Stimulated activated naive CD8-positive, alpha-beta T cell treated with anti-CD3 and anti-CD28 coated beads, Interleukin-15, amount 100 ng/mL, for 72 hours (primary cell): ENCODE measurements at regions not wholly inside any gene's neighbourhood (a gene's known extent, or its start where the extent isn't known, plus 50 kb on each side); places are given as distances from the start of the nearest gene placed in this dataset.
A peak's percentile ranks its signal among the peaks of the same experiment; 100 is the strongest.
"Not testable (repeated sequence)": the region's sequence is repeated elsewhere in the genome, so short reads cannot be mapped to it uniquely, and the experiment has no call there.

ENCODE experiments used
- ATAC-seq: fragments of 150-1000 bp; cut with Tn5 transposase; 2 replicates; pipeline ENCODE4 v1.10.0; 2021; ENCODE audit warnings: mild to moderate bottlenecking, moderate library complexity
- DNase-seq, 2 donors: peaks; one replicate each; pipeline ENCODE4 v3.0.0; 2021 to 2022
- H3K27ac Mint-ChIP-seq, 2 donors: one replicate each; pipeline ENCODE4 v1.8.0; 2022; ENCODE audit warnings: mild to moderate bottlenecking in 2 of 2, mixed read lengths in 2 of 2, moderate library complexity in 2 of 2
- H3K27me3 Mint-ChIP-seq: one replicate; pipeline ENCODE4 v1.8.0; 2022; ENCODE audit warnings: mixed read lengths
- H3K4me1 Mint-ChIP-seq: one replicate; pipeline ENCODE4 v1.8.0; 2022; ENCODE audit warnings: mild to moderate bottlenecking, mixed read lengths
- H3K4me3 Mint-ChIP-seq, 2 donors: one replicate each; pipeline ENCODE4 v1.8.0; 2022; ENCODE audit warnings: mild to moderate bottlenecking in 2 of 2, mixed read lengths in 2 of 2, moderate library complexity in 1 of 2
- H3K9me3 Mint-ChIP-seq, 2 donors: one replicate each; pipeline ENCODE4 v1.8.0; 2022; ENCODE audit warnings: mixed read lengths in 2 of 2

DNA sequence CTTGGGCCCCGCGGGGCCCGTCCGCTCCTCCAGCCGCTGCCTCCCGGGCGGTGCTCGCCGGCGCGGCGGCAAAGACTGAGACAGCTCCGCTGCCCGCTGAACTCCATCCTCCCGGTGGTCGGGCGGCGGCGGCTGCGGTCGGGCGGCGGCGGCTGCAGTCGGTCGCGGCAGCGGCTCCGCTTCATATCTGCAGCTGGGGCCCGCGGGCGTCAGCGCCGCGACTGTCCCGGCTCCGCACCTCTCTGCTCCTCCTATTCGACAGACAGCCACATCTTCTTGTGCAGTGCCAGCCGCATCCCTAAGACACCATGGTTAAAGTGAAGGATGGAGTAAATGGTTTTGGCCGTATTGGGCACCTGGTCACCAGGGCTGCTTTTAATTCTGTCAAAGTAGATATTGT lies 212.1 kb upstream of the KCNK2 start:
- not testable (repeated sequence) for H3K4me3 Mint-ChIP-seq, ATAC-seq, DNase-seq, H3K9me3 Mint-ChIP-seq, H3K4me1 Mint-ChIP-seq, H3K27ac Mint-ChIP-seq, H3K27me3 Mint-ChIP-seq

DNA sequence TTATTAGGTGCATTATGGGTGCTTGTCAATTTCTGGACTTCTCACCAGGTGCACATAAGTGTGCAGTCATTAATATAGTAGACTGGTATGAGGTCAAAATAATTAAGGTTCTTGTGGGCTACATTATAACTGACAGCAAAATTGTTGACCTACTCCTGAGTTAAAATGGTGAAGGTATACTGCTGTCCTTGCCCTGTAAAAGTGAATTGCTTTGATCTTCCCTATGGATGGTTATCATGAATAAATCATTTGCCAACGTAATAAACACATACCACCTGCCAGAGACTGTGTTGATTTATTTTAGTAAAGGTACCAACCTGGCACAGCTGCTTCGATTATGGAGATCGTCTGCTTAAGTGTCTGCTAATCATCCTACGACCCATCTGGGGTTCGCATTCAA lies 201.6 kb upstream of the KCNK2 start:
- Mint-ChIP-seq H3K27me3 (no peaks in the 10 kb centered on the region), H3K4me3 (no peak overlapping the region)

DNA sequence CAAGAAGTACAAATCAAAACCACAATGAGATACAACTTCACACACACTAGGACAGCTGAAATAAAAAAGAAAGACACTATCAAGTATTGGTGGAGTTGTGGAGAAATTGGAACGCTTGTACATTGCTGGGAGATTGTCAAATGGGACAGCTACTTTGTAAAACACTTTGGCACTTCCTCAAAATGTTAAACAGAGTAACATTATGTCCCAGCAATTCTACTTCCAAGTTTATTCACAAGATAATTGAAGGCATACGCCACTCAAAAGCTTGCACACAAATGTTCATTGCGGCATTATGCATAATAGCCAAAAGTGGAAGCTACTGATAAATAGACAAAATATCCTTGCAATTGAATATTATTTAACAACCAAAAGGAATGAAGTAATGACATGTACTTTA lies 199.9 kb upstream of the KCNK2 start:
- no peak overlapping the region for H3K4me3 Mint-ChIP-seq
- H3K27ac Mint-ChIP-seq: no peak overlapping the region
- H3K9me3 Mint-ChIP-seq: peaks cover 6 to 18% of the 10 kb centered on the region in 2 donors
- ATAC-seq (no peak), DNase-seq (no peak)
- H3K4me1 Mint-ChIP-seq: no peaks in the 10 kb centered on the region
- H3K27me3 Mint-ChIP-seq: no peaks in the 10 kb centered on the region

More for the DNA sequence above, 201.6 kb upstream of the KCNK2 start:
- no peak for DNase-seq
- no peak overlapping the region for H3K27ac Mint-ChIP-seq
- peaks cover 6 to 7% of the 10 kb centered on the region in 2 donors for H3K9me3 Mint-ChIP-seq
- ATAC-seq: no peak
- no peaks in the 10 kb centered on the region for H3K4me1 Mint-ChIP-seq

DNA sequence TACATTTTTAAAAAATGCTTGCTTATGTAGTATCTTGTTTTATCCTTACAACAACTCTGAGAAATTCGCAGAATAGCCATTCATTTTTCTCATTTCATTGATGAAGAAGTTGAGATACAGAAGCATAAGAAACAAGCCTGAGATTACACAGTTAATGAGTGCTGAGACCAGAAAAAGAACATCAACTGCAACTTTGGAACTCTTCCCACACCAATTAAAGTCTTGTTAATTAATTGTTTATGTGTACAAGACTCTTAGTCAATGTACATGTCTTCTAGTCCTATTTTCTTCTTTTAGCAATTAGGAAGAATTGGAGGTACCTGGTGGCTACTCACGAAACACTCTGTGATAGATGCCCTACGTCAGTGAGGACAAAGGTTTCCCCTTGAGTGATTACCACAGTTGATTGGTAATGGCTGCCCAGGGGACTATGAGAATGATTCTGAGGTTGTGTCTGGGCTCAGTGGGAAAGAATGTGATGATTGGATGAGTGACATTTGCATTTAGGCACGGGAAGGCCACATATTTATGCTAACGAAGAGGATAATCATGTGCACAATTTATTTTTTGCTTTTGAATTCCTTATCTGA lies 187.4 kb upstream of the KCNK2 start:
- Mint-ChIP-seq H3K4me3 (no peak overlapping the region), H3K27me3 (no peaks in the 10 kb centered on the region), H3K9me3 (no peaks in the 10 kb centered on the region), H3K4me1 (no peaks in the 10 kb centered on the region), H3K27ac (no peak overlapping the region)
- DNase-seq (no peak), ATAC-seq (no peak)

DNA sequence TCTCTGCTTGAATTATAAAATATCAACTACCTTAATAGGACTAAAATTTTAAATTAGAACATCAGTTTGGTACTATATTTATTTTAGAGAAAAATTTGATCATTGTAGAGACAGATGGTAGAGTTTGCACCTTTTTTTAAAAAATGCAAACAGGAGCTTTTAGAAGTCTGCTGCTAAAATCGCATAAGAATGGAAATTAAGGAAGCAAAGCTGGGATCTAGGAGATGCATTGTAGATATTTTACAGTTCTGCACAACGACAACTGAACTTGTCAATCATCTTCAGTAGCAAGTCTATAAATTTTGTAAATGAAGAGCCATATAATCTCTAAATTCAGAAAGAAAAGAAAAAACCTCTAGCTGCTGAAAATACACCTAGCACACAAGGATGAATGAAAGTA lies 185.6 kb upstream of the KCNK2 start:
- peak overlapping the region in 1 of 2 donors; percentile 6 for H3K27ac Mint-ChIP-seq
- H3K9me3 Mint-ChIP-seq: no peaks in the 10 kb centered on the region
- no peaks in the 10 kb centered on the region for H3K27me3 Mint-ChIP-seq
- H3K4me1 Mint-ChIP-seq: no peaks in the 10 kb centered on the region
- H3K4me3 Mint-ChIP-seq: no peak overlapping the region
- ATAC-seq (no peak), DNase-seq (no peak)

DNA sequence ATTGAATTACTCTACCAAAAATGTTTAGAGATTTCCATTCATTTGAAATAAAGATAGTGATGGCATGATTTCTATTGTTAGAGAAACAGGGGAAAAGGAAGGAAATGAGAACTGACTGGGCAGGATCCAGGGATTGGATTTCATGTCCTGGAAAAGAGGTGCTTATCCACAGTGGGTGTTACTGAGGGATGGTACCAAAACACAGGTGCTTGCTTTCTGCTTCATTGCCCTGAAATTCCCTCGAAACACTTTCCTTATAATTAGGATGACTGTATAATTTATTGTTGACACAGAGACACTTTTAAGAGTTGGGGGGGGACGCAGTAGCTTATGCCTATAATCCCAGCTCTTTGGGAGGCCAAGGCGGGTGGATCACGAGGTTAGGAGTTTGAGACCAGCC lies 185.0 kb upstream of the KCNK2 start:
- no peak overlapping the region for H3K4me3 Mint-ChIP-seq
- no peak for DNase-seq
- H3K27ac Mint-ChIP-seq: no peak overlapping the region
- H3K27me3 Mint-ChIP-seq: peaks cover 2% of the 10 kb centered on the region
- no peak for ATAC-seq
- H3K9me3 Mint-ChIP-seq: no peaks in the 10 kb centered on the region
- no peaks in the 10 kb centered on the region for H3K4me1 Mint-ChIP-seq

DNA sequence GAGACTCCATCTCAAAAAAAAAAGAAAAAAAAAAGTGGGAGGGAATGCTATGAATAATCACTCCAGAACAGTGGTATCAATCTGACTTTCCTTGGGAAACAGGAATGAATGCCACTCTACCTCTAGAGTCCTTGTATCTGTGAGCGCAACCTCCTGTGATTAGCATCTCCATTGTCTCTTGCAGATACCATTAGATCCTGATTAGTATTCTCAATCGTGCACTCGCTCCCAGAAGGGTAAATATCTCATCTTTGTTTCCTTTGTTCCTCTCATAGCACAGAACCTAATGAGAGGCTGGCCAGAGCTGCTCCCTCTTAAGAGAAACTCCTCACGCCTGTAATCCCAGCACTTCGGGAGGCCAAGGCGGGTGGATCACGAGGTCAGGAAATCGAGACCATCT lies 184.4 kb upstream of the KCNK2 start:
- H3K9me3 Mint-ChIP-seq: no peaks in the 10 kb centered on the region
- H3K4me1 Mint-ChIP-seq: no peaks in the 10 kb centered on the region

DNA sequence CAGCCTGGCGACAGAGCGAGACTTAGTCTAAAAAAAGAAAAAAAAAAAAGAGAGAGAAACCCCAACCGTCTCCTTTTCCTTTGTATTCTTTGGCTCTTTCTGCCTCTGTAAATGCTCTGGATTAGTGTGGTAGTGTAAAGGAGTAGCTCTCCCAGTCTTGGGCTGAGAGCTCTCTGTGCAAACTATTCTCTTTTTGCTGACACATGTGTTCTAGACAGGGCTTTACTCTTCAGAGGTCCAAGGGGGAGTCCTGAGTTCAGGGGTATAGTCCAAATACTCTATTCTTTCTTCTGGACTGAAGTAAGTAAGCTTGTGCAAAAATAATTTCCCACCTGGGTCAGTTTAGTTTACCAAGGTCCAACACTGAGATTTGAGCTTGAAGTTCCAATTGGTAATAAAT lies 183.8 kb upstream of the KCNK2 start:
- ATAC-seq (no peak), DNase-seq (no peak)
- Mint-ChIP-seq H3K27ac (no peak overlapping the region), H3K27me3 (peaks cover 6% of the 10 kb centered on the region), H3K9me3 (no peaks in the 10 kb centered on the region), H3K4me3 (no peak overlapping the region), H3K4me1 (no peaks in the 10 kb centered on the region)

More for the DNA sequence above, 184.4 kb upstream of the KCNK2 start:
- H3K27me3 Mint-ChIP-seq: peaks cover 6% of the 10 kb centered on the region
- ATAC-seq (no peak), DNase-seq (no peak)
- H3K27ac Mint-ChIP-seq: no peak overlapping the region
- no peak overlapping the region for H3K4me3 Mint-ChIP-seq

DNA sequence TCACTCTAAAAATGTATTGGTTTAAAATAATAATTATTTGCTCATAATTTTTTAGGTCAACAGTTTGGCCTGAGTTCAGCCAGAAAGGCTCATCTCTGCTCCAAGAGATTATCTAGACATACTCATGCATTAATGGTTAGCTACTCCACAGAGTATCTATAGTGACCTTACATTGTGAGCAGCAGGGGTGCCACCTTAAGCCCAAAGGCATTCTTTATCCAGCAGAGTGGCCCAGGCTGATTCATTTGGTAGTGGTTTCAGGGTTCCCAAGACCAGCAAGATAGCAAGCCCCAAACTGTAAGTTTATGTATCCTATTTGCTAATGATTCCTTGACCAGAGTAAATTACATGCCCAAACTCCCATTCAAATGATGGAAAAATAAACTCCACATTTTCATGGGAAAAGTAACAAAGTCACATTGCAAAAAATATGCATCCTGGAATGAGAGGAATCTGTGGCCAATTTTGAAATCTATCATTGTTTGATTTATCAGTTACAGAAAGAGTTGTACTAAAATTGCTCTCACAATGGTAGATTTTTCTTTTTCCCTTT lies 182.6 kb upstream of the KCNK2 start:
- Mint-ChIP-seq H3K9me3 (no peaks in the 10 kb centered on the region), H3K4me3 (no peak overlapping the region), H3K27ac (no peak overlapping the region), H3K4me1 (no peaks in the 10 kb centered on the region), H3K27me3 (peaks cover 6% of the 10 kb centered on the region)
- no peak for ATAC-seq
- DNase-seq: no peak

DNA sequence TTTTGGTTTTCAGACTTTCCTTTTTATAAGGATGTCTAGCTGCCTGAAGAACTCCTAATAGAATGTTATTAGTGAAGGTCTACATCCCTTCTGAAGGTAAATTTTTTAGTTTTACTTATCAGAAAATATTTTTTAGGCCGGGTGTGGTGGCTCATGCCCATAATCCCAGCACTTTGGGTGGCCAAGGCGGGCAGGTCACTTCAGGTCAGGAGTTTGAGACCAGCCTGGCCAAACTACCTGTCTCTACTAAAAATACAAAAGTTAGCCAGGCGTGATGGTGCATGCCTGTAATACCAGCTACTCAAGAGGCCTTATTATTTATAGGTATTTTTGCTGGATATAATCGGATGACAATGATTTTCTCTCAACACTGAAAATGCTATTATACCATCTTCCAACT lies 181.9 kb upstream of the KCNK2 start:
- DNase-seq: no peak
- H3K27ac Mint-ChIP-seq: no peak overlapping the region

DNA sequence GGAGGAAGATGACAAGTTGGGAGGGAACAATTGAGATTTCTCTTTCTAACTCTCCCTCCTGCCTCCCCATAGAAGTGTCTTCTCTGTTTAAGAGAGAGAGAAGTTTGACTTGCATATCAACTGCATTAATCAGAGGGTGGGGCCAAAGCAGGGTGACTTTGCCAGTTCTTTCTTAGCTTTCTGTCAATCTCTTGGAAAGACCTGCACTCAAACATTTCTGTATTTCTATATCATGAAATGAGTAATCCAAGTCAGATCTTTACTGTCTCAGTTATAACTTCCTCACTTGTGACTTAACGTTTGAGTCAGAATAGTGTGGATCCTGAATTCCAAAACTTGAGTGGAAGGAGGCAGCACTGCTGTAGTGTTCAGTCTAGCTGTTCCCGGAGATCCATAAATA lies 180.8 kb upstream of the KCNK2 start:
- peaks cover 6% of the 10 kb centered on the region for H3K27me3 Mint-ChIP-seq
- peak overlapping the region in 1 of 2 donors; percentile 33 for H3K27ac Mint-ChIP-seq
- ATAC-seq: no peak
- no peak overlapping the region for H3K4me3 Mint-ChIP-seq
- no peaks in the 10 kb centered on the region for H3K4me1 Mint-ChIP-seq
- DNase-seq: no peak
- no peaks in the 10 kb centered on the region for H3K9me3 Mint-ChIP-seq

More for the DNA sequence above, 181.9 kb upstream of the KCNK2 start:
- H3K27me3 Mint-ChIP-seq: peaks cover 6% of the 10 kb centered on the region
- no peak for ATAC-seq
- H3K9me3 Mint-ChIP-seq: no peaks in the 10 kb centered on the region
- no peaks in the 10 kb centered on the region for H3K4me1 Mint-ChIP-seq
- no peak overlapping the region for H3K4me3 Mint-ChIP-seq

DNA sequence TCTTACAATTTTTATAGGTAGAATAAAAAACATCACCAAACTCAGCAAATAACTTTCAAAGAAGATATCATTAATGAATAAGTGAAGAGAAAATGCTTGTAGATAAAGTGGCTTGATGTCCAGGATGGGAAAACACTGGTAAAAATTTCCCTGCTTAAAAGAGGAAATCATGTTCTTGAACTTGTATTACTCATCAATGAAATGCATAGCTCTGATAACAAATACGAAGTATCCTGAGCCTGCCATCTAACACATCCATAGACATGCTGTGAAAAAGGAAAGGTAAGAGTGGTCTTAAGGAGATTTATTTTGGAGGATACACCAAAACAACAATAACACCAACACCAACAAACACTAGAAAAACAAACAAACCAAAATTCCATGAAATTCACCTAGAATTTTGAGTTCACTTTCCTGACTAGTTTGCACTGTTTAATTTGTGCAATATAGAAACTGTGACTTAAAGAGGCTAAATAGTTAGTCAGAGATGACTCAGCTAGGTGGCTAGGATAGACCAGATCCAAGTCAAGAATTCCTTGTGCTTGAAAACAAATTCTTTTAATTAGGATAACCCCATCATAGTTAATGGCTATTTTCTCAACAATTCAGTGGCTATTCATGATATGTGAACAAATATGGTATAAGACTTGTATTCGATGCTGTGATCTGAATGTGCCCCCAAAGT lies 179.8 kb upstream of the KCNK2 start:
- DNase-seq (no peak), ATAC-seq (no peak)
- Mint-ChIP-seq H3K27ac (no peak overlapping the region), H3K9me3 (no peaks in the 10 kb centered on the region), H3K4me1 (no peaks in the 10 kb centered on the region), H3K4me3 (no peak overlapping the region), H3K27me3 (peaks cover 6% of the 10 kb centered on the region)

DNA sequence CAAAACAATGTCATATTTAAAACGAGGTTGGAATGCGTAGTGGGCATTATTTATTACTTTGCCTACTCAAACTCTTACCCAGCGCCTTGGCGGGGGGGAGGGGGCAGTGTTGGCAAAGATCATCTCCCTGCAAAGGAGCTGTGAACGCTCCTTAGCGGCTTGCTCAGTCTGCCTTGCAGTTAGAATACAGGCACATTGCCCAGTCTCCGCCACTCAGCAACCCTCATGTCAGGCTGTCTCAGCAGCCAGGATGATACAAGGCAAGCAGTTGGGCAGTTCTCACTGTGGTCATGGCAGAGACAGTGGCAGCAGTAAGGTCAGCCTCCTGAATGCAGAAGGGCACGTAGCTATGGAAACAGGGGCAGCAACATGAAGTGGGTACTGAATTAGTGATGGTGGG lies 170.4 kb upstream of the KCNK2 start:
- peaks cover 2% of the 10 kb centered on the region for H3K27me3 Mint-ChIP-seq
- H3K9me3 Mint-ChIP-seq: peaks cover 0 to under 1% of the 10 kb centered on the region in 2 donors
- no peak overlapping the region for H3K27ac Mint-ChIP-seq
- DNase-seq (no peak), ATAC-seq (no peak)
- H3K4me1 Mint-ChIP-seq: no peaks in the 10 kb centered on the region
- H3K4me3 Mint-ChIP-seq: no peak overlapping the region

DNA sequence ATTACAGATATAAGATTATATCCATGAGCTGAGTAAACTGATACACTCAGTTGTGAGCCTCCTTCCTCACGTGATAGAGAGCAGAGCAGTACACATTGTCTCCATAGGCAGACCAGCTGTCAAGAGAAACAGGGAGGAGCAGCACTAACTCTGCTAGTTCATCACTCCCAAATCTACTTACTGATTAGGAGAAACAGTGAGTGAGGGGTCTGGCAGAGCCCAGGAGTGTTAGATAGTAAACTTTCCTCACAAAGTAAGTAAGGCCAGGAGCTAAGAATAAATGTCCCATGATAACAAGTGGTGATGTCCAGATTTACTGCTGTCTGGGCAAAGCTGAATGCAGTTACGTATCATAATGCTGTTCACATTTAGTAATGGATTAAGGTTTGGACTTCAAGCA lies 168.6 kb upstream of the KCNK2 start:
- no peak overlapping the region for H3K4me3 Mint-ChIP-seq
- no peak overlapping the region for H3K27ac Mint-ChIP-seq
- peaks cover 0 to 4% of the 10 kb centered on the region in 2 donors for H3K9me3 Mint-ChIP-seq
- no peak for DNase-seq
- no peaks in the 10 kb centered on the region for H3K4me1 Mint-ChIP-seq
- no peak for ATAC-seq
- H3K27me3 Mint-ChIP-seq: peaks cover 8% of the 10 kb centered on the region

DNA sequence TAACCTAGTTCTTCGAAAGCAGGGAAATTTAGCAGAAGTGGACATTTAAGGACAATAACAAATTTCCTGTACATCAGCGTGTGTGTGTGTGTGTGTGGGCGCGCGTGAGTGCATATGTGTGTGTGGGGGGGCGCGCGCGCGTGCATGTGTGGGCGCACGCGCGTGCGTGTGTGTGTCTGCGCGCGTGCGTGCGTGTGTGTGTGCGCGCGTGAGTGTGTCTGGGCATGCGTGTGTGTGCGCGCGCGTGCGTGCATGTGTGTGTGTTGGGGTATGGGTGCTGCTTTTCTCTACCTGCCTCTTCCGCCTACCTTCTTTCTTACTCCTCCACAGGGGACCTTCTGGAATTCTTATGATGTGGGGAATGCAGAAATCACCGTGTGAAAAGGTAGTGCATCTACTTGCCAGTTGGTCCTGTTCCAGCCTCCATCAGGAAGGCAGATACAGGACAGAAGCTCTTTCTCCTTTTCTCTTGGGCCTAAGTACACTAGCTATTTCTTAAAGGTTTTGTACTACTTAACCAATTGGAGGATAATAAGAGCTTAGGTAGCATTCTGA lies 165.4 kb upstream of the KCNK2 start:
- Mint-ChIP-seq H3K4me3 (no peak overlapping the region), H3K27me3 (peaks cover 8% of the 10 kb centered on the region), H3K27ac (peak overlapping the region in 1 of 2 donors; percentile 27), H3K4me1 (no peaks in the 10 kb centered on the region), H3K9me3 (peaks cover 0 to 4% of the 10 kb centered on the region in 2 donors)
- ATAC-seq (no peak), DNase-seq (no peak)

DNA sequence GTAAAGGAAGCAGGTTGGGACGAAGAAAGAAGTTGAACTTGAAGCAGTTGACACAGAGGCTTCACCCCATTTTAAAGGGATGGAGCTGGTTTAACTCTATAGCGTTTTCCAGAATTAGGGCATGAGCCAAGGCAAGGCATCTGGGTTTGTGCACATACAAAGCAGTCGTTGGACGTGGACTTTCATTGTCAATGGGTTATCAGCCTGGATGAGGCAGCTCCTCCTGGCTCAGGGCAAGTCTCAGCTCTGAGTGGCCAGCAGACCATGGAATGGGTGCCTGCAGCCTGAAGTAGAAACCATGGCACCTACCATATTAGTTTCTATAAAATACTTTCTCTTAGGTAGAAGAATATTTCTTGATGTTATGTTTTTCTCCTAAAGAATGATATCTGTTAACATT lies 163.8 kb upstream of the KCNK2 start:
- ATAC-seq: no peak
- Mint-ChIP-seq H3K27me3 (peaks cover 8% of the 10 kb centered on the region), H3K4me1 (no peaks in the 10 kb centered on the region), H3K27ac (no peak overlapping the region), H3K9me3 (peaks cover 0 to 4% of the 10 kb centered on the region in 2 donors), H3K4me3 (no peak overlapping the region)
- DNase-seq: no peak
